HG03108 (cell line): ENCODE measurements at regions not wholly inside any gene's neighbourhood (a gene's known extent, or its start where the extent isn't known, plus 50 kb on each side); places are given as distances from the start of the nearest gene placed in this dataset.

Experiments
- ATAC-seq: cut with Tn5 transposase; IDR thresholded peaks from one replicate; pipeline ENCODE4 v1.9.1; 2021; ENCODE audit warnings: moderate library complexity; ENCODE audit not compliant: unreplicated experiment

DNA sequence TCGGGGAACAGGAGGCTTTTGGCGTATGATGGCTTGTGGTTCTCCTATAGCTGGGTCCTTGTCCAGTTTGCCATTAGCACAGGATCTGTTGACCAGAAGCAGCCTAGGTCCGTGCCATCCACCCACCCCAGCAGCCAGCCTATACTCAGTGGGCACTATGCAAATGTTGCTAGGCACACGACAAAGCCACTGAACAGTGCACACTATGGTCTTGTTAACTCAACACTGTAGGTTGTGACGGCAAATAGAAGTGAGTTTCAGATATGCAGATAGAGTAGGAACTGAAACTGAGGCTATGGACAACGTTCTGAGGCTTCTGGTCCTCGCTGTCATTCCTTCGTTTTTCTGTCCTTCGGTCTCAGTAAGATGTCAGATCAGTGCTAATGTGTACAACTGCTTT lies 541.3 kb upstream of the TENM3 start:
- ATAC-seq, result no peak

DNA sequence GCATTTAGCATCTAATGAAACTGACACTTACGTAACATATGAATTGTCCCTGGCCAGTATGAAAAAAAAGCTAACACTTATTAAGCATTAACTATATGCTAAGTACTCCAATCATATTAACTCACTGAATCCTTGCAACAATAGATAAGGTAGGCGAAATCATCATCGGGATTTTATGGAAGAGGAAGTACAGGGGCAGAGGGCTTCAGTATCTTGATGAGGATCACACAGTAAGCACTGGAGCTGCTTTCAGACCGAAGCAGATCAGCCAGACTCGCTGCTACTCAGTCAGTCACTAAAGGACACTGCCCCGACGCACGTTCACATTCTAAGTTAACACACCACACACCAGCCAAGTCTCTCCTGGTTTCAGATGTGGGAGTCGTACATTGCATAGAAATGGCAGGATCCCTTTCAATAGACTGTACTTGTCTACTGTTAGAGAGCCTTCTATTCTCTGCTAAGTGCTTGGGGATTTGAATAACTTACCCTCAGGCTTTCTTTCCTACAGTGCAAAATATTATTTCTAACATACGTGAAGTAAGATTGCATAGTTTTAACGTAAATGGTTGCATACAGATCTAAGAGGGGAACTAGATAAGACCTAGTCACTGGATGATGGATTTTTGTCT lies 540.2 kb upstream of the TENM3 start:
- ATAC-seq, result no peak

DNA sequence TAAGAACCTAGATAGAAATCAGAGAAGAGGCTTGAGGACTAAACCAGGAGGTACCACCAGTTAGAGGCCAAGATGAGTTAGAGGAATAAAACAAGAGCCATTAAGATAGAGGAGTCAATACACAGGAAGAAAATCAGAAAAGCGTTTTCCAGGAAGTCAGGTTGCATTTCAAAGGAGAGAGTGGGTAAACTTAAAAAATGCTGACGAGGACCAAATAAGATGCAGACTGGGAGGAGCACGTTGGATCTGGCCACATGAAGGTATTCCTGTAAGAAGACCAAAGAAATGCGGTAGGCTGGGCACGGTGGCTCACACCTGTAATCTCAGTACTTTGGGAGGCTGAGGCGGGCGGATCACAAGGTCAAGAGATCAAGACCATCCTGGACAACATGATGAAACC lies 533.1 kb upstream of the TENM3 start:
- no peak for ATAC-seq

DNA sequence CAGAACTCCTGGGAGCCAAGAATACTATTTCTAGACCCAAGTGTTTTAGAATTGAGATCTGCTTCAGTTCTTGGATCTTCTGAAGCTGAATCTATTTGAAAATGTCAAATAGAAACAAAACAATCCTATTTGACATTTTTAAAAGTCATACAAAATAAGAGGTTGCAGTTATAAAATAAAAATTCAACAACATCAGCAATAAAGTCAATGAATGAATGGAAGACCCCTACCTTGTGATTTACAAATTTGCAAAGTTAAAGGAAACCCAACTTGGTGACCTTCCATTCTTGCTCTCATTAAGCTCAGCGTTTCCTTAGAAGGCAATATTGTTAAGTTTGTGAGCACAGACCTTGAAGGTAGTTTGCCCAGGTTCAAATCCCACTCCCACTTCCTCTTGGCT lies 531.8 kb upstream of the TENM3 start:
- no peak for ATAC-seq

DNA sequence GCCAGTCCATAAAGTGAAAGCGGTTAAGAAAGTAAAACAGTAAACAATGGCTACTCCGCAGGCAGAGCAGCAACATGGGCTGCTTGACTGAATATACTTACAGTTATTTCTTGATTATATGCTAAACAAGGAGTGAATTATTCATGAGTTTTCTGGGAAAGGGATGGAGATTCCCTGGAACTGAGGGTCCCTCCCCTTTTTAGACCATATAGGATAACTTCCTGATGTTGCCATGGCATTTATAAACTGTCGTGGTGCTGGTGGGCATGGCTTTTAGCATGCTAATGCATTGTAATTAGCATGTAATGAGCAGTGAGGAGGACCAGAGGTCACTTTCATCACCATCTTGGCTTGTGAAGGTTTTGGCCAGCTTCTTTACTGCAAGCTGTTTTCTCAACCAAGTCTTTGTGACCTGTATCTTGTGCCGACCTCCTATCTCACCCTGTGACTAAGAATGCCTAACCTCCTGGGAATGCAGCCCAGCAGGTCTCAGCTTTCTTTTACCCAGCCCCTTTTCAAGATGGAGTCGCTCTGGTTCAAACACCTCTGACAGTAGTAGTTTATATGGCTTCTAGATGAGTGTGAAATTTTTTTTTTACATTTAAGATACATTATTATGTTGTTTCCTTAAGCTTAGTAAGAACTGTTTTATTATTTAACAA lies 514.8 kb upstream of the TENM3 start:
- no peak for ATAC-seq

DNA sequence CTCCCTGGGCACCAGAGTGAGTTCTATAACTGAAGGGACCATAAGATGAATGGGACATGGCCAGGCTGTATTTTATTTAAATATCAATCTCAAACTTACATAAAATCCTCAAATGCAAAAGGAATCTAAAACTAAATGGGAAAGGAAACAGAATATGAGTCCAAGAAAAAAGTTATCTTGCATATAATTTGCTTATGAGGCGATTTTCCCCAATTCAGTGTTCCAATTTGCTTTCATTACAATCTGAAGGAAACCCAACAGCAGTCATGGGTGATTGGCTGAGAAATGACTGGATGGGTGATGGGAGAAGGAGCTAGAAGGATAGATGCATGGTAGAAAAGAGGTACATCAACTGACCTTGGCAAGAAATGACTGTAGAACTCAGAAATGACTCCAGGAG lies 511.3 kb upstream of the TENM3 start:
- no peak for ATAC-seq

DNA sequence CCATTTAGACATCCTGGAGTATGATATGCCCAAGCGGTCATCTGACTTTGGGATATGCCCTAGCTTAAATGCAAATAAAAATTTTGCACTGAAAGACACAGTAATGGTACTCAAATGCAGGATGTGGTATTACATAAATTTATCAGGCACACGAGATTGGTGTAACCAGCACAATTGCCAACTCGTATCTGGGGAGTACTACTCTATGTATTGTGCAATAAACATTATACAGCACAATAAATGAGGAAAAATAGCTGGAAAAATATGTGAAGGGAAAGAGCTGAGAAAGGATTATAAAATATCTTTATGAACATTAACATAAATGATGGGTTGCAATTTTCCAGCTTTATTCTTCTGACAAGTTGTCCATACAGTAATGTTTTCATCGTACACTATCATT lies 505.5 kb upstream of the TENM3 start:
- ATAC-seq, result no peak

DNA sequence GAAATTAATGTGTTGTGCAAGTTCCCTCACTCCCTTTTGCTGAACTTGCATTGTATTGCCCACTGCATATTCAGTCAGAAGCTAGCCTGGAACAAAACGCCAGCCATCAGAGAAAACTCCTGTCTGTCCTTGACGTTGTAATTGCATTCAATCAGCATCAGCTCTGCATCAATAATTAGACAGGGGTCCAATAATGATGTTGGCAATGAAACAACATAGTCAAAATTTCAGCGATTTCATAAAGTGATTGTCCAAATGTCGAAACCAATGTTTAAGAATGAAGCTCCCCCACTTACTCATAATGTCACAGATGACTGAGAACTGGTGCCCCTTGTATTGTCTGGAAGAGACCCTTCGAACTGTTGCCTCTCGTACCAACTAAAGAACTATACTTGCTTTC lies 504.2 kb upstream of the TENM3 start:
- ATAC-seq, result no peak

DNA sequence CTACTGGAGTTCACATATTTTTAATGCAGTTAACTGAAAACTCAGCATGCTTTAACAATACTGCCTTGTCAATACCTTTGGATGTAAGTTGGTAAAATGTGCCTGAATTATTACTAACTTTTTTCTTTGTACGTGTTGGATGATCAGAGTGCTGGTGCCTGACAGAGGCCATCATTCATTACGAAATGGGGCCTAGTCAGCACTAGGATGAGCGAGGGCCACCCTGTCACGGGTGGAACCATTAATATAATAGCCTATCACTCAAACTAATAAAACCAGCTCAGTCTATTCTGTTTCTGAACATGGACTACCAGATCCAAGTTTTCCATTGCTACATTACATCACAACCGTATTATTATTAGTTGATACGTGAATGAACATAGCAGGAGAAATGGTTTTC lies 501.7 kb upstream of the TENM3 start:
- ATAC-seq, result no peak

DNA sequence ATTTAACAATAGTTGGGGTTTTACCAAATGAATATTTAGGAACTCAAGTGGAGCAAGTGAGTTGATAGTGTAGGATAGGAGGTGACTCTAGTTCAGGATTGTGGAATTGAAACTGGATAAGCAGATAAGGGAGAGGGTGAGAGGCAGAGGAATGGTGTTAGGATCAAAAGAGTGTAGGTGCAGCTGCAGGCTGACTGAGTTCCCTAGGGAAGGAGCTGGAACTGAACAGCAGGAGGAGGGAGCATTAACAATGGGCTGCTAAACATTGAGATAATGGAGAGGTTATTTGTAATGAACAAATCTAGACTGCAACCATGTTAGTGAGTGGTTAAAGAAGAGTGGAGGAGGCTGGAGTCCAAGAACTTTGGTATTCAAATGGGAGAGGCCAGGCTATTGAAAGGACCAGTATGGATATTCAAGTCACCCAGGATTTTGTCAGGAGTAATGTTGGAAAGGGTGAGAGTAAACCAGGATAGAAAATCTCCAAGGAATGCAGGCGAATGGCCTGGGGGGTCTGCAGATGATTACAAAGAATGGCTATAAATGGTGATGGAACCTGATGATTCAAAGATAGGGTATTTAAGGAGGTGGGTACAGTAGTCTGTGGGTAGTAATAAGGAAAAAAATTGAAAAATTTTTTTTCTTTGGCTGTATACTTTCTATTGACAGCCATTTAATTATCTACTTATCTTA lies 497.1 kb upstream of the TENM3 start:
- no peak for ATAC-seq

DNA sequence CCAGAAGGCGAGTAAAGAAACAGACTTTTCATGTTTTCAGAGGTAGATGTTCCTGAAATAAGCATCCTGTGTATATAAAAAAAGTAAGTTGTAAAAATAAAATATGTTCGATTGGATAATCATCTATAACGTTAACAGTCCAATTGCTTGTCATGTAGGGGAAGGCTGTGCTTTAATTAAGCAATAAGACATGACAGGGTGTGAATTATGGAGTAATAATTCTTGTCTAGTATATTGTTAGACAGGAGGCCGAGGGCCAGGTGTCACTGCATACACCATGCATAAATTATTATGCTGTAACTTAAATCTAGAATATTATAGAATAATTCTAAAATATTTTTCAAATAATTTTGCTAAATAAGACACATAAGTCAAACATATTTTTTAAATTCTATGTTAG lies 494.6 kb upstream of the TENM3 start:
- no peak for ATAC-seq

DNA sequence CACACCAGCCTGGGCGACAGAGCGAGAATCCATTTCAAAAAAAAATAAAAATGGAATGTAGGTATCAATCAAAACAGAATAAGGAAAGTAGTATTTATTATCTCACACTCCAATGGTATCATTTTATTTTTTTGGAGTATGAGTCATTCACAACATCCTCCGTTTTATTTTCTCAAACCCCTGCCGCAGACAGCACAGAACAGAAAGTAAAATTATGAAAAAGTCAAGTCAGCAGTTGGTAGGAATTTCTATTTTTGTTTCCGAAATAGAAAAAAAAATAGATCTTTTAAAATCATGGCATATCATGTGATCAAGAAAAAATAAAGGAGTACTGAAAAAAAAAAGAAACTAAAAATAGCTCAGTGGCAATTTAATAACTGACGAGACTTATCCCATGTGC lies 490.7 kb upstream of the TENM3 start:
- ATAC-seq, result no peak

DNA sequence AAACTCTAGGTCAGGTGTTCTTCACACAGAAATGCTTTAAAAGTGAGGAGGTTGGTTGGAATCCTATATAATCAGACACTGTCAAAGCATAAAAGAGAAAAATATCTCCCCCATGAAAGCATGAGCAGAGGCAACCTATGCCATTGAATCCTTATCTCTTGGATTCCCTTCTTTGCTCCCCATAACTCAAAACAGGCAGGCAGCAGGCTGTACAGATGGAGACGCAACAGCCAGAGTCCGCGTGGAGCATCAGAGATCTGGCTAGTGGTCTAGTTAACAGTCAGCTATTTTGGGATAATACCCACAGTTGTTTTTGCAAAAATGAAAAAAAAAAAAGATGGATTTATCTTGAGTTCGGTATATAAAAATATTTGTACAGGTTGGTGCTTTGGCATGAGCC lies 490.0 kb upstream of the TENM3 start:
- ATAC-seq, result no peak

DNA sequence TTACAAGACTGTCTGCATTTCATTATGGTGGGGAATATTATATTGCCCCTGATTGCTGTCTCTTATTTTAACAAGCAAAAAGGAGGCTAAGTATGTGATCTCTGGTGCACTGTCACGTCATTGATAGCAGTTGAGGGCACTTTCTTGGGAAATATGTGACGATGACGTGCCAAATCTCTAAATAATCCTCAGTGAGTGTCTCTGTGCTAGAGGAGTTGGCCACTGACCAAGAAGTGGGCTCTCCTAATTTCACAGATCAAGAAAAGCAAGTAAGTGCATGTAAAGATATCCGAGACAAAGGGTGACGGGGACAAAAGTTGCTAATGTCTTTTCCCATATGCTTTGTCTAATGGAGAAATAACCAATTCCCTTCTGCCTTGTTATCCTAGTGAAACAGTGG lies 487.4 kb upstream of the TENM3 start:
- ATAC-seq, result no peak

DNA sequence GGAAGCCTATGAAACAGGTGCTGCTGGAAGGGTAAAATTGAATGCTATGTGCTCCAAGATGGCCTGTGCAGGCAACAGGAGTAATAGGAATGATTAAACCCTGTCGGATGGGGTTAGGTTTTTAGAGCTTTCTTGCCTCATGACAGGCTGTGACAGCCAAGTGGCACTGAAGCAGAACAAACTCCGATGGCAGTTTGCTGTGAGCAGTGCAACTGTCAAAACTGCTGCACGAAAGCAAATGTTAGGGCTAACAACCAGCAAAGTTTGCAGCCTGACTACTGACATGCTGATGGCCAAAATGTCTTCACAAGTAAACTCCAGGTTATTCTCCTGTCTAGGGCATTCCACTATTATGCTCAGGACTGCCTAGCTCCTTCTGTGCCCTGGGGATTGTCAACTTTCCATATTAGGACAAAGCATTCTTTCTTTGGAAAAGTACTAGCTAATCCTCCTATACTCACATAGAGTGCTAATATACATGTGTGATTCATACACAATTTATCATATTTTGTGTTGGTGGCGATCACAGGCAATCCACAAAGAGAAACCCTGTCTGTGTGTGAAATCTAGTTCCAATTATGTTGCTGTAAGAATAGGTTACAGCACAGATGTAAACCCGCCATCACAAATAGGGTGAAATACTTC lies 486.6 kb upstream of the TENM3 start:
- ATAC-seq, result no peak

DNA sequence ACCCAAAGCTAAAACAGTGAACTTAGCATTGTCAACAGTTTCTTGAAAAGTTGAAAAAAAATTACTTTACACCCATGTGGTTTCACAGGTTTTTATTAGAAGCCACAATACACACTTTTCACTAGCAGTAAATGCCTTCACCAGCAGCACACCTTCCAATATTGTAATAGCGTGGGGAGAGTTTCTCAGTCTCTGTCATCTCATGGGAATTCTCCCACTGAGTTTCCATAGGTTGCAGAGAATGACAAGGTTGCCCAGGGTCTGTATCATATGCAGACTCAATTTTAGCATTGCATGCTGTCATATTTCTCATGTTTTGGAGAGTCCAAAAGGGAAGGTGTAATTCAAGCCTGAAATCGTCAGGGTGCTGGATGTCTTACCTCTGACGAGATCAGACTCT lies 486.1 kb upstream of the TENM3 start:
- ATAC-seq, result no peak

DNA sequence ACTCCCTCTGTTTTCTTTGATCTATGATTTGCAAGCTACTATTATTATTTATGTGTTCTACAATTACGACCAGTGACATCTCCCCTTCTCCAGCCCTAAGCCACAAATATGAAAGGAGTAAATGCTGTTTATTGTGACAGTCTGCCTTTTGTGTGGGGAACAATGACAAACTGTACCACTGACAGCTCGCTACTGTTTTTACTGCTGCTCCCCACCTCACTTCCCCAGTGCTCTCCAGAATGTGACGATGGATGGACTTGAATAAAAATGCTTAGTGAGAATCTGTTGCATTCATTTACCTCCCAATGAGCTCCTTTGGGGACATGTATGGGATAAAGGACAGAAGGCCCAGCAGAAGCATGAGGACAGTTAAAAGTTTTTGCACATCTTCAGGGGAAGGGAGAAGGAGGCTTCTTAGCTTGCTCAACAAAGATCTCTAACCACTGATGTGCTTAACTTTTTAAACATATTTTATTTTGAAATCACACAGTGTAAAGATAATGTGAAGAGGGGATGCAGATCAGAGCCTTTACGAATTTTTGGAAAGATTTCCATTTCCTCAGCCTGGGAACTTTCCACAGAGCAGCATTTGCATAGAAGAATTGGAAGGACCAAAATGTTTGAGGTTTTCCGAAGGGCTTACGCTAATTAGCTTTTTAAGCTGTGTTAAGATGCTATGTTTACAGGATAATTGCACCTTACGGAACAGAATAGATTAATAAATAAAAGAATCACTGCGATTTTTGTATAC lies 485.1 kb upstream of the TENM3 start:
- no peak for ATAC-seq

DNA sequence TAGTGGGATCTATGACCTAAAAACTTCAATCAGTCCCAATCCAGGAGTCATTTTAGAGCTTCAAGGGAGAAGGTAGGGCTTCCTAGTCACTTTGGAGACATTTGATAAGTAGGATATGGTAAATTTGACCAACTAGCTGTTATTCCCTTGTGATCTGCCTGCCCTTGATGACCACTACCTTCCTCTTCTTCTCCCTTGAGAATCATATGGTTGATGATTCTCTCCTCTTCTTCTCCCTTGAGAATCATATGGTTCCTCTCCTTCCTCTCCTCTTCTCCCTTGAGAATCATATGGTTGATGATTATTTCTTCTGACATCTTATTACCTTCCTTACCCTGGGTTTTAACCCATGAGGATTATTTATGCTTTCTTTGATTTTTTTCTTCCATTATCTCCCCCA lies 482.6 kb upstream of the TENM3 start:
- no peak for ATAC-seq

DNA sequence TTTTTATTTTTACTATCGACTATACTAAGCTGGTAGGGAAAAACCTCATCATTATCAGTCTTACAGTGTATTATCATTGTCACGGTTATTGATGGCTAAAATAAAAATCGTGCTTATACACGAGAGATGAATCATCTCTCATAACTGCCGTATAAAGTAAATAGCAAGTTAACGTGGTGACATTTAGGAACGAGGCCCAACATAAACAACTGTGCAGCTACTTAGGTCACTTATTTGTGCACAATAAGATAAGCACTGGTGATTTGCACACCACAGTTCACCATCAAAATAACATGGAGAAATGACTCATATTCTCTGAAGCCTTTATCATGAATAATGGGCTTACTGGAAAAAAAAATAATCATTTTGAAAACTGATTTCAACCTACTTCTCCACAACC lies 482.0 kb upstream of the TENM3 start:
- ATAC-seq, result no peak

DNA sequence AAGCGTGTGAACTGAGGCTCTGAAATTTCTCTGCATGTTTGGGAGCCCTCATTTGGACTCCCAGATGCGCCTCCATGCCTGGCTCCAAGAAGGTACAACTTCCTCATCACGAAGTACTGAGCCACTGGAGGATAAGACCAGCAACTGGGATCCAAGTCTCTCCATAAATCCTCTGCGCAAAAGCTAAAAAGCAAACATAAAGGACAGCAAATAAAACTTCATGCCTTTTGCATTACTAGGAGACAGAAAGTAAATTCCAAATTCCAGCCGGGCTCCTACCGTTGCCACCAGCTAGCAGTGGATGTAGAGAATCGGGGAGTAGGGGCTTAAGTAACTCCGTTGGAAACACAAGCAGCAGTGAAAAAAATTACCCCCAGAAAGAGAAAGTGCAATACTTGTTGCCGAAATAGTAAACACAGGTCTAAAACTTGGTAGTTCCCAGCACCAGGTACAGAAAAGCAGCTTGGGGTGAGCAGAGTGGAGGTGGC lies 477.1 kb upstream of the TENM3 start:
- no peak for ATAC-seq

DNA sequence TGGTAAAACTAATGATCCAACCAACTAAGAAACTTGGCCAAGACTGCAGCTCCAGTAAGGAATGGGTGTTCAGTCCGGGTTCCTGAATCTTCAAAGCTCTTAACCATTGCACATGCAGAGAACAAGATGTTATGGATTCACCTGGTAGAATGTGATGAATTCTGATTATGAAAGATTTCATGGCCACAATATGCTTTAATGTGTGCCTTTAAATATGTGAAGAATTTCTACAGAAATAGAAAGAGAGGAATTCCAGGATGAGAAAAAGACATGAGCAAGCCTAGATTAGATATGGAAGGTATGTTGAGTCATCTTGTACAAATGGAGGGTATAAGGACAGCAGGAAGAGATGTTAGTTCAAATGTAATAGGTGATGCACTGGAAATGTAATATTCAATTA lies 472.2 kb upstream of the TENM3 start:
- no peak for ATAC-seq
